Ectodermal cell (in vitro differentiated cells): ENCODE measurements at regions not wholly inside any gene's neighbourhood (a gene's known extent, or its start where the extent isn't known, plus 50 kb on each side); places are given as distances from the start of the nearest gene placed in this dataset.

Experiments used
- H3K27ac ChIP-seq: 2 replicates; pipeline ENCODE4 v1.7.0; 2013; ENCODE audit warnings: mild to moderate bottlenecking, low read depth, low read length; ENCODE audit not compliant: insufficient read depth, poor library complexity, severe bottlenecking
- H3K27me3 ChIP-seq: 2 replicates; pipeline ENCODE4 v1.7.0; 2013; ENCODE audit warnings: mild to moderate bottlenecking, low read length; ENCODE audit not compliant: insufficient read depth, control insufficient read depth, poor library complexity, severe bottlenecking
- H3K36me3 ChIP-seq: one replicate; pipeline ENCODE4 v1.7.0; 2013; ENCODE audit warnings: low read length; ENCODE audit not compliant: control insufficient read depth, insufficient read depth
- H3K4me1 ChIP-seq: one replicate; pipeline ENCODE4 v1.7.0; 2013; ENCODE audit warnings: low read length; ENCODE audit not compliant: control insufficient read depth, insufficient read depth
- H3K4me3 ChIP-seq: 2 replicates; pipeline ENCODE4 v1.7.0; 2013; ENCODE audit warnings: low read depth, low read length, control low read depth; ENCODE audit not compliant: insufficient read depth
- H3K9me3 ChIP-seq: 2 replicates; pipeline ENCODE4 v1.7.0; 2013; ENCODE audit warnings: mild to moderate bottlenecking, low read length, moderate library complexity; ENCODE audit not compliant: control insufficient read depth
- WGBS, 2 experiments: methylation state at CpG; one replicate each; pipeline ENCODE4 v1.1.7; 2013; ENCODE audit warnings: missing lambda C conversion rate in 2 of 2; 5-methylcytosine and 5-hydroxymethylcytosine counted together

DNA sequence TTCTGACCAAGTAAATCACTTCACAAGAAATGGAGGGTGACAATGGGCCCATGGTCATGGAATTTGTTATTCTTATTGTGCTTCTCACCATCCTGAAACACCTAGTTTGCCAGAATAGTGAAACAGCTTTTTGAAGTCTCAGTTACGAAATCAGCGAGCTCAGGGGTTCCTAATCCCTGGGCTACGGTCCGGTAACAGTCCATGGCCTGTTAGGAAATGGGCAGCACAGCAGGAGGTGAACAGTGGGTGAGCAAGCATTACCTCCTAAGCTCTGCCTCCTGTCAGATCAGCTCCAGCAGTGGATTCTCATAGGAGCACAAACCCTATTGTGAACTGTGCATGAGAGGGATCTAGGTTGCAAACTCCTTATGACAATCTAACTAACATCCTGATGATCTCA is 1356.3 kb downstream of the KCNT2 start:
- no peaks in the 10 kb centered on the region for H3K27me3 ChIP-seq
- no peak overlapping the region for H3K27ac ChIP-seq
- no peaks in the 10 kb centered on the region for H3K9me3 ChIP-seq
- H3K36me3 ChIP-seq: no peaks in the 10 kb centered on the region
- H3K4me1 ChIP-seq: no peaks in the 10 kb centered on the region
- WGBS, 2 experiments: 66 to 79% methylated on average over 4 of the region's 4 CpGs
- H3K4me3 ChIP-seq: no peak overlapping the region

DNA sequence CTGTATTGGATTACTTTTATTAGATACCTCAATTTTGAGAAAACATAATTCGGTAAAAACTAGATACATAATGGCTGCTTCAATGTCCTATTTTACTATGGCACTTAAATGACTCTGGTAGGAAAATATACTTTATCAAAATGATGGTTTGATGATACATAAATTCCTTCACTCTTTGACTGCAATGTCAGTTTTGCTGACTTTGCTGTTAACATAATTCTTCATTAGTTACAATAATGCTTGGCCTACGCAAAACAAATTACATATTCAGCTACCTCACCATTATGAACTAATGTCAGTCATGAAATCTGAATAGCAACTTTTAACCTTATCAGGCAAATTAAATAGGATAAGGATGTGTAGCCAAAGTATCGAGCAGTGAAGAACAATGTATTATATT is 1364.7 kb downstream of the KCNT2 start:
- no peaks in the 10 kb centered on the region for H3K36me3 ChIP-seq
- no peaks in the 10 kb centered on the region for H3K27me3 ChIP-seq
- H3K9me3 ChIP-seq: no peaks in the 10 kb centered on the region
- 94 to 96% methylated on average over 2 of the region's 3 CpGs for WGBS, 2 experiments
- H3K27ac ChIP-seq: no peak overlapping the region
- H3K4me1 ChIP-seq: no peaks in the 10 kb centered on the region
- no peak overlapping the region for H3K4me3 ChIP-seq

DNA sequence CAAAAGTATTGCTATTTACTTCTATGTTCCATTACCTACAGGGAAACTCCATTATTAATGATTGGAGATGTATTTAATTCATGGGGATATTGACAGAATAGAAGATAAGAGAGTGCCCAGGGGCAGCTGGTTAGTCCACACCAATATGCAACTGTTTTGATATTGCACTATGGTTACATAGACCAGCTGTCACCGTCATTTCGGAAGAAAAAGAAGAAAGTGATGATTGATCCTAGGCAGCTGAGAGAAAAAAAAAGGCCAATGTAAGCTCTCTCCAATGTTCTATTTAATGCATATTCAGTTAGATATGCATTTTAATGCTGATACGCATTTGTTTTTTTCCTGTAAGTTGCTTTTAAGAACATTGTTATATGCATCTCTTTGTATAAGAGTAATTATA is 1367.2 kb downstream of the KCNT2 start:
- WGBS, 2 experiments: 96 to 97% methylated on average over 2 to 3 of the region's 3 CpGs

DNA sequence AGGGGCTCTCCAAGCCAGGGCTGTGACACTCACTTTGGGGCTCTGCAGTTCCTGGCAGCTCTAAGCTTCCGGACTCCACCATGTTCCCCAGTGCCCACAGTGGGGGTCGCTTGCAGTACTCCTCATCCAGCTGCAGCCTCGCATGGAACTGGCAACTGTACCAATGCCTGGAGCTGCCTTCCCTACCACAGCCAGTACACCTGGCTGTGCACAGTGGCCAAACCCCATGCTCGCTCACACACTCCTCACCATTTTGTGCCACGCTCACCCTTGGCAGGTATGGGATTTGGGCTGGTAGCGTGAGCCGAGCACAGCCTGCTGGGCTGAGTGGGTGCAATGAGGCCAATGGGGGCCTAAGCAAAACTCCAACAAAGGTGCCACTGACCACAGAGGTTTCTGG is 1369.9 kb downstream of the KCNT2 start:
- no peaks in the 10 kb centered on the region for H3K9me3 ChIP-seq
- H3K36me3 ChIP-seq: no peaks in the 10 kb centered on the region
- WGBS, 2 experiments: 94 to 97% methylated on average over 7 of the region's 7 CpGs
- no peaks in the 10 kb centered on the region for H3K27me3 ChIP-seq
- no peak overlapping the region for H3K4me3 ChIP-seq
- no peaks in the 10 kb centered on the region for H3K4me1 ChIP-seq
- no peak overlapping the region for H3K27ac ChIP-seq

More for the DNA sequence above, 1367.2 kb downstream of the KCNT2 start:
- no peak overlapping the region for H3K27ac ChIP-seq
- no peaks in the 10 kb centered on the region for H3K36me3 ChIP-seq
- no peaks in the 10 kb centered on the region for H3K27me3 ChIP-seq
- no peak overlapping the region for H3K4me3 ChIP-seq
- H3K9me3 ChIP-seq: no peaks in the 10 kb centered on the region
- H3K4me1 ChIP-seq: no peaks in the 10 kb centered on the region

DNA sequence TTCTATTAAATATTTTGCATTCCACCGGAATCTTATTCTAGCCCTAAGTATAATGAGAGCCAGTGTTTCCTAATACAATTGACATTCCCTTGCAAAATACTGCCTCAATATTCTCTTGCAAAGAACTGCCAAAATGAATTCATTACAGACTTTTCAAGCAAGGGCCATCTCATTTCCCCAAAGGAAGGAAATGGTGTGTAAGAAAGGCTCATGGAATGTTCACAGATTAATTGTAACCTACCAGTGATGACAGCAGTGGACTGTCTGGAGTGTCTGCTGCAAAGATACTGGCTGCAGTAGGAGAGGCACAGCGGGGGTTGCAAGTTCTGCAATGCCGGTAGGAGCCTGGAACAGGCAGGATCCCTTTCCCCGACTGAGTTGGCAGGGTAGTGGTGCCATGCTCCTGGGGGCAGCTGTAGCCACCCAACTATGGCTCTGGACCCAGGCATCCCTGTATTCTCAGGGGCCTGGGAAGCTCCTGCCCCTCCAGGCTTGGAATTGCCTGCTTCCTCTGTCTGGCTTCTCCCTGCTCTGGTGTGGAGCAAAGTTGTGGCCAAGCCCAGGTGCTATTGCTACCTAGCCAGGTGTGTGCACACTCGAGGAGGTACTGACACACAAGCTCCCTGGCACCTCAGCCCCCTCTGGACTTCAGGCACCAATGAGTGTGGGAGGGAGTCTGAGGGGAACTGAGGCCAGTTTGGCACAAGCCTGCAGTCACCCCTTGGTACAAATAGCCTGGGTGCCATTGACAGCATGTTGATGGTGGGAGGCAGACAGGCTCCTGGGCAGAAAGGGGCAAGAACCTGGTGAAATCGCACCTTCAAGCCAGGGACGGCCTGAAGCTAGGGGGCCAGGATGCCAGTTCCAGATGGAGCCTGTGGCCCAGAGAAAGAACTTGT is 1371.0 kb downstream of the KCNT2 start:
- no peak overlapping the region for H3K4me3 ChIP-seq
- no peaks in the 10 kb centered on the region for H3K36me3 ChIP-seq
- H3K4me1 ChIP-seq: no peaks in the 10 kb centered on the region
- H3K9me3 ChIP-seq: no peaks in the 10 kb centered on the region
- no peak overlapping the region for H3K27ac ChIP-seq
- no peaks in the 10 kb centered on the region for H3K27me3 ChIP-seq
- 91 to 95% methylated on average over 7 of the region's 7 CpGs for WGBS, 2 experiments

DNA sequence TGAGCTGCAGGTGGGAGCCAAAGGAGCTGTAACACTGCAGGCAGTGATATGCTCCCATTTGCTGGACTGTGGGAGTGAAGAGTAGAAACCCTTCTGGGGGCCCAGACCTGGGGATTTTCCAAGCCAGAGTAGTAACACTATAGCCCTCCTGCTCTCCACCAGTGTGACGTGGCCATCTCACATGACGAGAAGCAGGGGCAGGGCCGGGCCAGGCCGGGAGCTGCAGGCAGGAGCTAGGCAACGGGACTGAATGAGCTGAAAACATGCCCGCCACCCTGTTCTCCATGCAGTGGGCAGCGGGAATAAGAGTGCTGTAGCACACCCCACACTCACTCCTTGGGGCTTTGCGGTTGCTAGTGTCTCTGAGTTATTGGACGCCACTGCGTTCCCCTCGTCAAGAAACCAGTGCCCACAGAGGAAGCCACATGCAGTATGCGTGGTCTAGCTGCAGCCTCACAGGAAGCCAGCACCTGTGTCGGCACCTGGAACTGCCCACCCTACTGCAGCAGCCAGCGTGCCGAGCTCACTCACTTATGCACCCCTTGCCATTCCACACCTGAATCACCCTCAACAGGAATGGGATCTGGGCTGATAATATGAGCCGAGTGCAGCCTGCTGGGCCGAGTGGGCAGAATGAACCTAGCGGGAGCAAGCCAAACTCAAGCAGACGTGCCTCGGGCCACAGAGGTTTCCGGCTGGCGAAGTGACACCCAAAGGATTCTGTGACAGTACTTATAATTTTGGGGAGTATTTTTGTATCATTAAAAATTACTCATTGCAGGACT is 1389.6 kb downstream of the KCNT2 start:
- 94 to 95% methylated on average over 21 to 22 of the region's 22 CpGs for whole genome bisulfite sequencing, 2 experiments
- Histone ChIP-seq H3K36me3 (no peaks in the 10 kb centered on the region), H3K9me3 (no peaks in the 10 kb centered on the region), H3K27ac (no peak overlapping the region), H3K4me1 (no peaks in the 10 kb centered on the region), H3K4me3 (no peak overlapping the region), H3K27me3 (no peaks in the 10 kb centered on the region)

DNA sequence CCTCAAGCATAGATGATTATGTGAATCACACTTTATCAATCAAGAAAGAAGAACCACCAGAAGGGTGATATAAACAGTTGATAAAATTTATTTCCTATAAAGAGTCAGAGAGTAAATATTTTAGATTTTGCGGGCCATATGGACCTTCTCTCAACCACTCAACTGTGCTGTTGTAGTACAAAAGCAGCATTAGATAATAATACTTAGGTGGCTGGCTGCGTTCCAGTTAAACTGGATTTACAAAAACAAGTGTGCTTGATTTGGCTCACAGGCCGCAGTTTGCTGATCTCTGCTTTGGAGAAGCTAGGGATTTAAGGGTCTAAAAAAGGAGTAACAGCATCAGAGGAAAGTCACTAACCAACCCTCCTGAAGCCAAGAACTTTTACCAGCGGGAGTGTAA is 1406.0 kb downstream of the KCNT2 start:
- no peak overlapping the region for H3K4me3 ChIP-seq
- H3K4me1 ChIP-seq: no peaks in the 10 kb centered on the region
- H3K36me3 ChIP-seq: no peaks in the 10 kb centered on the region
- no peaks in the 10 kb centered on the region for H3K27me3 ChIP-seq
- H3K27ac ChIP-seq: no peak overlapping the region
- H3K9me3 ChIP-seq: no peaks in the 10 kb centered on the region
- 91 to 94% methylated on average over 4 of the region's 4 CpGs for WGBS, 2 experiments

DNA sequence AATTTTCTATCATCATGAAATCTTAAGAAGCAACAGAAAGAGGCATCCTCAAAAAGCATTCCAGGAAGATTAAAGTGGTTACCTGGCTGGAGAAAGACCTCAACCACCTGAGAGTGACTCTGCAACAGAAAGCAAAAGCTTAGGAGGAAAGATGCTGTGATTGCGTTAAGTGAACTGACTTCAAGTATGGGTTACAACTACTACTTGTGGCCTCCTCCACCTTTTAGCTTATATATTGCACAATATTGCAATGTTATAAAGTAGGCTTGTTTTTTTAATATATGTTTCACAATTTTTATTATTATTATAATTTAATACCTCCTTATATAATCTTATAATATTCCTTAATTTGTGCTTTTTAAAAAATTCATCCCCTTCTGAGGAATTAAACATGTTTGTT is 1407.5 kb downstream of the KCNT2 start:
- no peak overlapping the region for H3K4me3 ChIP-seq
- no peaks in the 10 kb centered on the region for H3K27me3 ChIP-seq
- no peaks in the 10 kb centered on the region for H3K36me3 ChIP-seq
- H3K27ac ChIP-seq: no peak overlapping the region
- H3K4me1 ChIP-seq: no peaks in the 10 kb centered on the region
- 100% methylated on average over 1 of the region's 1 CpG; no CpG with 5 or more reads in 1 of the 2 experiments for WGBS, 2 experiments
- H3K9me3 ChIP-seq: no peaks in the 10 kb centered on the region

DNA sequence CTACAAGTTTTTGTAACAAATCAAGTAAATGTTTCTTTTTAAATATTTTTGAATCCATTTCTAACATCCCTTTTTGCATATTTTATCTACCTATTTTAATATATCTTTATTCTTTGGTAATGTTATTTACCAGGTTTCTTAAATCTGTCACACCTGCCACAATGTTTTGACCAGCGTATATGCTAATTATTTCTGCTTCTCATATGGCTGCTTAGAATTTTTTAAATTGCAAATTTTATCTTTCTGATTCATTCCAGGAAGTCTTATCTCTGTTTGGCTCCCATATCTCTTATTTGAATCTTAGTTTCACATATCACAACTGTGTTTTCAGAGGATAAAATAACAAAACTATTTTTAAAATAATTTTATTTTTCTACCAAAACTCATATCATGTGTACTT is 1411.1 kb downstream of the KCNT2 start:
- WGBS, 2 experiments: 92% methylated on average over 1 of the region's 1 CpG; no CpG with 5 or more reads in 1 of the 2 experiments
- Histone ChIP-seq H3K27ac (no peak overlapping the region), H3K36me3 (no peaks in the 10 kb centered on the region), H3K27me3 (no peaks in the 10 kb centered on the region), H3K4me3 (no peak overlapping the region), H3K4me1 (no peaks in the 10 kb centered on the region), H3K9me3 (no peaks in the 10 kb centered on the region)

DNA sequence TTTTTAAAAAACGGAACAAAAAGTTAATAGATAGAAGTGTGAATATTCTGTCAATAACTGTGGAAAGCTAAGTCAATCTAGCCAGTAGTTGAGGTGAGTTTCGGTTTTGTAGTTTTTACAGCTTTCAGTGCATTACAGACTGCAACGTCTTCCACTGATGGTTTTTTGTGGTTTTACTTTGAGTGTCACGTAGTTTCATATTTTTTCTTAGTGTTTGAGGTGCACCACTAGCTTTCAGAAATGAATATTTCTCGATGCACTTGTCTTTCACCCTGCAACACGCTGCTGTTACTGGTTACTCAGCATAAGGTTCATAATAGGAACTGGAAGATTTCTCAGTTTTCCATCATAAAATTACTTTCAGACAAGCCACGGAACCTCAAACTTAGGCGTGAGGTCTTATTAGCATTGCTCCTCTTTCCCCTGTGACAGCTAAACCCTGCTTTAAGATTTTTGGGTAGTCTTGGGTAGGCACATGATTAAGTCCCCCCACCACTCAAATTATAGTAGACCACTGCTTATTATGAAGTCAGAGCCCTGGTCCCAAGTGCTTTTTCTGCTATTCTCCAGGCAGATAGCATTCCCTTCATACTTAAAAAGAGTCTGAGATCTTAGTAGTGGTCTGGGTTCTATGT is 1412.7 kb downstream of the KCNT2 start:
- Histone ChIP-seq H3K27ac (no peak overlapping the region), H3K27me3 (no peaks in the 10 kb centered on the region), H3K4me3 (no peak overlapping the region), H3K4me1 (no peaks in the 10 kb centered on the region), H3K9me3 (no peaks in the 10 kb centered on the region), H3K36me3 (no peaks in the 10 kb centered on the region)
- WGBS, 2 experiments: 89% methylated on average over 8 of the region's 8 CpGs
